ENCODE measurements at regions not wholly inside any gene's neighbourhood (a gene's known extent, or its start where the extent isn't known, plus 50 kb on each side); places are given as distances from the start of the nearest gene placed in this dataset.
A peak's percentile ranks its signal among the peaks of the same experiment; 100 is the strongest.

GRCh38 chr2:195490319-195490718, 166.7 kb upstream of the SLC39A10 start:
- Histone ChIP-seq H3K36me3 (ENCODE audit: control insufficient read depth in 1 of 2, insufficient read depth in 2 of 2, low read depth in 1 of 2, low read length in 2 of 2) (no peaks in the 10 kb centered on the region), H3K14ac (ENCODE audit: low read length in 2 of 2) (no peak overlapping the region), H3K27me3 (ENCODE audit: control insufficient read depth in 1 of 2, insufficient read depth in 1 of 2, low read length in 2 of 2) (no peaks in the 10 kb centered on the region), H3K23ac (ENCODE audit: low read length in 2 of 2) (no peak overlapping the region), H2BK120ac (ENCODE audit: low read depth, low read length) (no peak overlapping the region), H2BK12ac (ENCODE audit: low read length in 2 of 2) (no peak overlapping the region), H3K27ac (ENCODE audit: low read length, poor library complexity, severe bottlenecking) (no peak overlapping the region), H4K91ac (ENCODE audit: low read length) (no peak overlapping the region), H2AFZ (ENCODE audit: low read depth, low read length) (no peak overlapping the region), H3K4me2 (ENCODE audit: low read length, poor library complexity, severe bottlenecking) (no peak overlapping the region), H3K9me3 (ENCODE audit: control insufficient read depth, low read length) (no peaks in the 10 kb centered on the region), H4K8ac (ENCODE audit: low read length) (no peak overlapping the region), H3K18ac (ENCODE audit: low read depth in 1 of 2, low read length in 2 of 2) (no peak overlapping the region), H2BK15ac (ENCODE audit: low read depth, poor library complexity, severe bottlenecking) (no peak overlapping the region), H3K4me3 (ENCODE audit: insufficient read depth in 1 of 2, low read depth in 1 of 2, low read length in 2 of 2) (no peak overlapping the region), H3K9ac (ENCODE audit: low read length) (no peak overlapping the region), H2AK5ac (ENCODE audit: low read length, severe bottlenecking) (no peak overlapping the region), H3K4ac (ENCODE audit: low read depth in 1 of 2, low read length in 2 of 2) (no peak overlapping the region), H3K79me1 (replicated peaks; ENCODE audit: low read length, poor library complexity, severe bottlenecking) (no peaks in the 10 kb centered on the region), H2BK5ac (ENCODE audit: low read depth, low read length, poor library complexity, severe bottlenecking) (no peak overlapping the region), H3K4me1 (ENCODE audit: control insufficient read depth, insufficient read depth, low read depth, low read length) (no peaks in the 10 kb centered on the region)
- WGBS, result 95% methylated on average over 2 of the region's 2 CpGs
- DNase-seq, result no peak

DNA sequence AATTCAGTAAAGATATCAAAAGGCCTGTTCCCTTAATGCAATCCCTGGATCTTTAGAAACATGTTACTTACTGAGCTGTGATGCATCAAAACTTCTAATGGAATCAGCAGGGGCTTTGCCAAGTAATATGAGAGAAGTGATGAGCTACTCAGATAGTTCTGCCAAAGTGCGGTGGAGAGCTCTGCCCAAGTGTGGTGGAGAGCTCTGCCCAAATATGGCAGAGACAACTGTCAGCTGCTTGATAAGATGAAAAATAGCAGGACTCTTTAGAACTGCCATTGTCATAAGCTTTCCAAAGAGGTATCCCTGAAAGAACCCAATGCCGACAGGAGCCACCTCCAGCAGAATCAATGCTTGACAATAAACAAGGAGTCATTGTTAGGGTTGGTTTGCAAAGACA, 167.9 kb upstream of the SLC39A10 start:
- DNase-seq, result no peak
- Histone ChIP-seq H2AK5ac (ENCODE audit: low read length, severe bottlenecking) (no peak overlapping the region), H2BK15ac (ENCODE audit: low read depth, poor library complexity, severe bottlenecking) (no peak overlapping the region), H2BK5ac (ENCODE audit: low read depth, low read length, poor library complexity, severe bottlenecking) (no peak overlapping the region), H3K23ac (ENCODE audit: low read length in 2 of 2) (no peak overlapping the region), H3K14ac (ENCODE audit: low read length in 2 of 2) (no peak overlapping the region), H3K9me3 (ENCODE audit: control insufficient read depth, low read length) (no peaks in the 10 kb centered on the region), H3K27ac (ENCODE audit: low read length, poor library complexity, severe bottlenecking) (no peak overlapping the region), H3K4ac (ENCODE audit: low read depth in 1 of 2, low read length in 2 of 2) (no peak overlapping the region), H2BK12ac (ENCODE audit: low read length in 2 of 2) (no peak overlapping the region), H3K4me3 (ENCODE audit: insufficient read depth in 1 of 2, low read depth in 1 of 2, low read length in 2 of 2) (no peak overlapping the region), H4K91ac (ENCODE audit: low read length) (no peak overlapping the region), H2BK120ac (ENCODE audit: low read depth, low read length) (no peak overlapping the region), H3K4me1 (ENCODE audit: control insufficient read depth, insufficient read depth, low read depth, low read length) (no peaks in the 10 kb centered on the region), H2AFZ (ENCODE audit: low read depth, low read length) (no peak overlapping the region), H3K18ac (ENCODE audit: low read depth in 1 of 2, low read length in 2 of 2) (no peak overlapping the region), H3K79me1 (replicated peaks; ENCODE audit: low read length, poor library complexity, severe bottlenecking) (no peaks in the 10 kb centered on the region), H3K9ac (ENCODE audit: low read length) (peak overlapping the region; percentile 56), H4K8ac (ENCODE audit: low read length) (no peak overlapping the region), H3K36me3 (ENCODE audit: control insufficient read depth in 1 of 2, insufficient read depth in 2 of 2, low read depth in 1 of 2, low read length in 2 of 2) (no peaks in the 10 kb centered on the region), H3K4me2 (ENCODE audit: low read length, poor library complexity, severe bottlenecking) (no peak overlapping the region), H3K27me3 (ENCODE audit: control insufficient read depth in 1 of 2, insufficient read depth in 1 of 2, low read length in 2 of 2) (no peaks in the 10 kb centered on the region)
- WGBS, result 94% methylated on average over 2 of the region's 2 CpGs

GRCh38 chr2:195488567-195488966, 168.5 kb upstream of the SLC39A10 start:
- no peak for DNase-seq
- Histone ChIP-seq H3K27ac (ENCODE audit: low read length, poor library complexity, severe bottlenecking) (no peak overlapping the region), H3K14ac (ENCODE audit: low read length in 2 of 2) (no peak overlapping the region), H3K9me3 (ENCODE audit: control insufficient read depth, low read length) (no peaks in the 10 kb centered on the region), H3K27me3 (ENCODE audit: control insufficient read depth in 1 of 2, insufficient read depth in 1 of 2, low read length in 2 of 2) (no peaks in the 10 kb centered on the region), H2BK120ac (ENCODE audit: low read depth, low read length) (no peak overlapping the region), H2BK5ac (ENCODE audit: low read depth, low read length, poor library complexity, severe bottlenecking) (no peak overlapping the region), H3K79me1 (replicated peaks; ENCODE audit: low read length, poor library complexity, severe bottlenecking) (no peaks in the 10 kb centered on the region), H3K4me1 (ENCODE audit: control insufficient read depth, insufficient read depth, low read depth, low read length) (no peaks in the 10 kb centered on the region), H3K23ac (ENCODE audit: low read length in 2 of 2) (no peak overlapping the region), H3K18ac (ENCODE audit: low read depth in 1 of 2, low read length in 2 of 2) (no peak overlapping the region), H3K9ac (ENCODE audit: low read length) (peak overlapping the region; percentile 56), H4K91ac (ENCODE audit: low read length) (no peak overlapping the region), H3K4me3 (ENCODE audit: insufficient read depth in 1 of 2, low read depth in 1 of 2, low read length in 2 of 2) (no peak overlapping the region), H2BK12ac (ENCODE audit: low read length in 2 of 2) (no peak overlapping the region), H3K4me2 (ENCODE audit: low read length, poor library complexity, severe bottlenecking) (no peak overlapping the region), H4K8ac (ENCODE audit: low read length) (no peak overlapping the region), H3K36me3 (ENCODE audit: control insufficient read depth in 1 of 2, insufficient read depth in 2 of 2, low read depth in 1 of 2, low read length in 2 of 2) (no peaks in the 10 kb centered on the region), H3K4ac (ENCODE audit: low read depth in 1 of 2, low read length in 2 of 2) (no peak overlapping the region), H2BK15ac (ENCODE audit: low read depth, poor library complexity, severe bottlenecking) (no peak overlapping the region), H2AFZ (ENCODE audit: low read depth, low read length) (no peak overlapping the region), H2AK5ac (ENCODE audit: low read length, severe bottlenecking) (no peak overlapping the region)

DNA sequence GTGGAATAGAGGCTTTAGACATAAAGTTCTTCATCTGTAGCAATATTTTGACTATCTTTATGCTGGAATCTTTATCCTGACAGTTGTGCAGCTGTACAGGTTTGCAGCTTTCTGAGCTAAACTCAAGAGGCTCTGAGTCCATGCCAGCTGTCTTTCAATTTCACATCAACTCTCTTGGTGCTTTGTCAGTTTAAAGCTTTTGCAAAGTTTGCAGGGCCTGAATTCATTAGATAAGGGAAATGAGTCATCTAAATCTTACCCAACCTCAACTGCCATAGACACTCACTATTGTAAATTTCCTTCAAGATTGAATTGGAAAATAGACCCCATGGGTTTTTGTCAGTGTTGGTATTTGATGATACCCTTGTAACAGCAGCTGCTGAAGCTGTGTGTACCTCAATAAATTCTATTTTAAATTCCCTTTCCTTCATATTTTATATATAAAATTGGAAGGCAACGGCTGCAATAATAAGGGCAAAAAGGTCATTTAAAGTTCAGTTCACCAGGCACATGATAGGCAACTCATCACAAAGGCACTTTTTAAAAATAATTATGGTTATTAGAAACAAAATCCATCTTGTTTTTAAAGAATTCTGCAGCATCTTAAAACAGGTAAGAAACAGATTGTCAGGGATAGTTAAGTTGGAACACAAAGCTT, 169.9 kb upstream of the SLC39A10 start:
- Histone ChIP-seq H4K91ac (ENCODE audit: low read length) (no peak overlapping the region), H2BK15ac (ENCODE audit: low read depth, poor library complexity, severe bottlenecking) (no peak overlapping the region), H2AK5ac (ENCODE audit: low read length, severe bottlenecking) (no peak overlapping the region), H3K36me3 (ENCODE audit: control insufficient read depth in 1 of 2, insufficient read depth in 2 of 2, low read depth in 1 of 2, low read length in 2 of 2) (no peaks in the 10 kb centered on the region), H3K27ac (ENCODE audit: low read length, poor library complexity, severe bottlenecking) (no peak overlapping the region), H3K23ac (ENCODE audit: low read length in 2 of 2) (no peak overlapping the region), H2BK120ac (ENCODE audit: low read depth, low read length) (no peak overlapping the region), H2BK5ac (ENCODE audit: low read depth, low read length, poor library complexity, severe bottlenecking) (no peak overlapping the region), H3K18ac (ENCODE audit: low read depth in 1 of 2, low read length in 2 of 2) (no peak overlapping the region), H2BK12ac (ENCODE audit: low read length in 2 of 2) (no peak overlapping the region), H3K79me1 (replicated peaks; ENCODE audit: low read length, poor library complexity, severe bottlenecking) (no peaks in the 10 kb centered on the region), H2AFZ (ENCODE audit: low read depth, low read length) (no peak overlapping the region), H3K4me1 (ENCODE audit: control insufficient read depth, insufficient read depth, low read depth, low read length) (no peaks in the 10 kb centered on the region), H3K9me3 (ENCODE audit: control insufficient read depth, low read length) (no peaks in the 10 kb centered on the region), H3K4ac (ENCODE audit: low read depth in 1 of 2, low read length in 2 of 2) (no peak overlapping the region), H3K4me3 (ENCODE audit: insufficient read depth in 1 of 2, low read depth in 1 of 2, low read length in 2 of 2) (peak overlapping the region in 1 of 2 experiments; percentile 12), H3K14ac (ENCODE audit: low read length in 2 of 2) (no peak overlapping the region), H3K9ac (ENCODE audit: low read length) (peak overlapping the region; percentile 28), H4K8ac (ENCODE audit: low read length) (no peak overlapping the region), H3K27me3 (ENCODE audit: control insufficient read depth in 1 of 2, insufficient read depth in 1 of 2, low read length in 2 of 2) (no peaks in the 10 kb centered on the region), H3K4me2 (ENCODE audit: low read length, poor library complexity, severe bottlenecking) (no peak overlapping the region)
- WGBS, result no CpG with 5 or more reads among the region's 1 CpG
- DNase-seq, result peak; percentile 68
